GM21717 (cell line): ENCODE measurements at regions not wholly inside any gene's neighbourhood (a gene's known extent, or its start where the extent isn't known, plus 50 kb on each side); places are given as distances from the start of the nearest gene placed in this dataset.
A peak's percentile ranks its signal among the peaks of the same experiment; 100 is the strongest.
"Not testable (repeated sequence)": the region's sequence is repeated elsewhere in the genome, so short reads cannot be mapped to it uniquely, and the experiment has no call there.

Source experiments
- ATAC-seq: cut with Tn5 transposase; IDR thresholded peaks from one replicate; pipeline ENCODE4 v1.9.1; 2021; ENCODE audit warnings: mild to moderate bottlenecking, moderate library complexity; ENCODE audit not compliant: unreplicated experiment

- no peak for ATAC-seq
Measured at GRCh38 chr11:45000918-45001317, 50.2 kb upstream of the TP53I11 start.

- ATAC-seq, result no peak
Measured at GRCh38 chr11:45001466-45002165, 50.9 kb upstream of the TP53I11 start.

- no peak for ATAC-seq
Measured at GRCh38 chr11:45005106-45005505, 54.4 kb upstream of the TP53I11 start.

- ATAC-seq, result no peak
Measured at GRCh38 chr11:45007011-45007410, 56.3 kb upstream of the TP53I11 start.

- not testable (repeated sequence) for ATAC-seq
Measured at GRCh38 chr11:45015983-45016382, 65.3 kb upstream of the TP53I11 start.

- not testable (repeated sequence) for ATAC-seq
Measured at GRCh38 chr11:45016446-45016845, 65.8 kb upstream of the TP53I11 start.

- ATAC-seq, result no peak
Measured at GRCh38 chr11:45017329-45017728, 66.6 kb upstream of the TP53I11 start.

GRCh38 chr11:45021001-45021400 is 70.3 kb upstream of the TP53I11 start:
- no peak for ATAC-seq

- no peak for ATAC-seq
Measured at GRCh38 chr11:45021692-45022141, 71.0 kb upstream of the TP53I11 start.

- no peak for ATAC-seq
Measured at GRCh38 chr11:45022294-45023064, 71.8 kb upstream of the TP53I11 start.

- ATAC-seq, result no peak
Measured at GRCh38 chr11:45023065-45023365, 72.3 kb upstream of the TP53I11 start.

- ATAC-seq, result no peak
Measured at GRCh38 chr11:45024316-45024715, 73.6 kb upstream of the TP53I11 start.

GRCh38 chr11:45024846-45025588 is 74.3 kb upstream of the TP53I11 start:
- no peak for ATAC-seq

GRCh38 chr11:45025716-45026492 is 75.2 kb upstream of the TP53I11 start:
- ATAC-seq, result no peak

- no peak for ATAC-seq
Measured at GRCh38 chr11:45026835-45027234, 76.2 kb upstream of the TP53I11 start.

- ATAC-seq, result no peak
Measured at GRCh38 chr11:45027312-45027711, 76.6 kb upstream of the TP53I11 start.

GRCh38 chr11:45028911-45029682 is 78.4 kb upstream of the TP53I11 start:
- ATAC-seq, result no peak

GRCh38 chr11:45030778-45031177 is 80.1 kb upstream of the TP53I11 start:
- ATAC-seq, result no peak

- peak; percentile 74 for ATAC-seq
Measured at GRCh38 chr11:45031912-45032519, 81.3 kb upstream of the TP53I11 start.

- no peak for ATAC-seq
Measured at GRCh38 chr11:45035413-45035812, 84.7 kb upstream of the TP53I11 start.
